AG20443 (cell line): ENCODE measurements at regions not wholly inside any gene's neighbourhood (a gene's known extent, or its start where the extent isn't known, plus 50 kb on each side); places are given as distances from the start of the nearest gene placed in this dataset.

ENCODE experiments used
- DNase-seq: peaks from one replicate; pipeline ENCODE4 v3.0.0; 2012; ENCODE audit warnings: low spot score, mixed read lengths

- DNase-seq = no peak
Observed at GRCh38 chr18:76771192-76771799, 51.1 kb upstream of the ZNF236 start.

DNA sequence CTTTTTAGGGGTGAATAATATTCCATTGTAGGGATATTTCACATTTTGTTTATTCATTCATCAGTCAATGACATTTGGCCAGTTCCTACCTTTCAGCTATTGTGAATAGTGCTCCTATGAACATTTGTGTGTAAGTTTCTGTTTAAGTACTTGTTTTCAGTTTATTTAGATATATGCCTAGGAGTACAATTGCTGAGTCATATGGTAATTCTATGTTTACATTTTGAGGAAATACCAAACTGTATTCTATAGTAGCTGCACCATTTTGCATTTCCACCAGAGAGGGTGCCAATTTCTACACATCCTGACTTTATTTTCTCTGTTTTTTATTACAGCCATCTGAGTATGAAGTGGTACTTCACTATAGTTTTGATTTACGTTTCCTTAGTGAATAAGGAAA is 54.4 kb upstream of the ZNF236 start:
- DNase-seq = no peak

DNA sequence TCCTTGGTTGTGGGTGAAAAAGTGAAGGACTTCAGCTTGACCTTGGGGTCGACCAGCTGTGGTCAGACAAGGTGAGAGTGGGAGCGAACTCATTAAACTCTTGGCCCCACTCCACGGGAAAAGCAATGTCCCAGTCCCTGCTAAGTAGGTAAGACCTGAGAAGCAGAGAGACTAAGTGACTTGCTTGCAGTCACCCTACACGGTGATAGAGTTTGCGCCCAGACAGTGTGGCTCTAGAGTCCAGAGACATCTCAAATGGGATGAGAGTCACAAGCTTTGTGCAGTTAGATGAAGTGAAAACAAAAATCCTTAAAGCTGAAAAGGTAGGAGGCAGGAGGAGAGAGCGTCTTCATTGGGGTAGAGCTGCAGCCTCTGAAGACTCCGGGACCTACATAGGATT is 55.9 kb upstream of the ZNF236 start:
- no peak for DNase-seq

- DNase-seq = no peak
Observed at GRCh38 chr18:76765649-76766048, 56.7 kb upstream of the ZNF236 start.

DNA sequence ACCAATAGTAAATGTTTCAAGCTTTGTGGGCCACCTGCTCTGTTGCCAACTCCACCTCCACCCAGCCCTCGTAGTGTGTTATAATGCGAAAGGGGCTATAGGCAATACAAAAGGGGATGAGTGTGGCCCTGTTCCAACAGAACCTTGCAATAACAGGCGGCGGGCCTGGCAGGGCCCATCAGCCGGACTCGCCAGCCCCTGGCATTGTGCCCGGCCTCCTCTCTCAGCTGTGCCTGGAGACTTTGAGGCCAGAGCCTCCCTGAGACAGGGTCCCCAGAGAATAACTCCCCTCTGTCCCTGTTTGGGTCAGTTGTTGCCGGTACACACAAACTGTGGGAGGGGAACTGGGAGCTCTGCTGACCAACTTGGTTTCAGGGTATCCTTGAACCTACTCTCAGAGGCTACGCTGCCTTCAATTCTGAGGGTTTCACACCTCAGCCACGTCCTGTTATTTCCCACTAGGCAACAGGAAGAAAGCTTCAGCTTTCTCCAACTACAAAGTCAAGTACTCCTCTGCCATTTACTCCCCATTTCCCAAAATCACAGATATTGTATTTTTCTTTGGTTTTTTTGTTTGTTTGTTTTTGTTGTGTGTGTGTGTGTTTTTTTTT is 58.0 kb upstream of the ZNF236 start:
- no peak for DNase-seq

GRCh38 chr18:76759056-76759455 is 63.3 kb upstream of the ZNF236 start:
- DNase-seq = no peak

DNA sequence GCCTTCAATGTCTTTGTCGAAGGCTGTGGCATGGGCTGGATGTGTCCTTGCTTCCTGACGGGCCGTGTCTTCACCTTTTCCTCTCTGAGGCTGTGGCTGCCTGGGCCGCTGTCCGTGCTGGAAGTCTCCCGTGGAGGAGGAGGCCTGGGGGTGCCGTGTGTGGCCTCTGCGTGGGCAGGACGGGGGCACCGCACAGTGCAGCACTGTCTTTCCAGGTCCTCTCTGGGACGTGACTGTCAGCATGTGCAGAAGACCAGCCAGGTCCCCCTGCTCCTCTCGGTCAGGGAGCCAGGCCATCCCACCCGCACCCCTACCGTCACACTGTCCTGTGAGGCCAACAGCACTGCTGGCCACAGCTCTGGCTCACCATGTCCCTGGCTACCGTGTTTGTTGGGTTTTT is 64.4 kb upstream of the ZNF236 start:
- DNase-seq = no peak

DNA sequence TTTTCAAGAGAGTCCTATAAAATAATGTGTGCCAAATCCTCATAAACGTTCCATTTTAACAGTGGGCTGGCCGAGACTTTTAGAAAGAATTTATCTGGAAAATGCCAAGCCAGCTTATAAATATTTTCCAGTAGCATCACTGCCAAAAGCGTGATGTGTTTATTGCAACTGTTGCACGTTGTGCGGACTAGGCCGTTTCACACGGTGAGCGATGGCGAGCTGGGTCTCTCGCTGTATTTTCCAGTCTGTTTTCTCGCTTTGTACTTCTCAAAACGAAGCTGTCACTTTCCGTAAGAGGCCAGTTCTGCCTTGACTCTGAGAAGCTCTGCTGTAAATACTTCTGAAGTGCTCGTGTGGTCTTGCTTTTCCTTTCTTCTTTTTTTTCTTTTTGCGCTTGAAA is 65.0 kb upstream of the ZNF236 start:
- peak; percentile 44 for DNase-seq

GRCh38 chr18:76756531-76757253 is 65.7 kb upstream of the ZNF236 start:
- DNase-seq = peak; percentile 55

DNA sequence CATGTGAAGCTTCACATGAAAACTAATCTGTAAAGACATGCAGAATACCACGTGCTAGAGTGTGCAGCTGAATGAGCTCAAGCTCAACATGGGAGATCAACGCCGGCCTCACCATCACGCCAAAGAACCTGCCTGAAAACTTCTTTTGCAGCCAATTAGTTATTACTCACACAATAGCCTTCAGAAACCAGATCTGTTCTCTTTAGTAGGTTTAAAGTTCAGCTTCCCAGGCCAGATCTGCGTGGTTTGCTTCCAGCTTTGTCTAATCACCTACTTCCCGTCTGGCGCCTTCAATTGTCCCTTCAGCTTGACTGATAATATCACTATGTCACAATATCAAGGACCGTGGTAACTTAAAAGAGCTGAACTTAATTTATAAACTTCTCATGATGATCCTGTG is 68.0 kb upstream of the ZNF236 start:
- no peak for DNase-seq

DNA sequence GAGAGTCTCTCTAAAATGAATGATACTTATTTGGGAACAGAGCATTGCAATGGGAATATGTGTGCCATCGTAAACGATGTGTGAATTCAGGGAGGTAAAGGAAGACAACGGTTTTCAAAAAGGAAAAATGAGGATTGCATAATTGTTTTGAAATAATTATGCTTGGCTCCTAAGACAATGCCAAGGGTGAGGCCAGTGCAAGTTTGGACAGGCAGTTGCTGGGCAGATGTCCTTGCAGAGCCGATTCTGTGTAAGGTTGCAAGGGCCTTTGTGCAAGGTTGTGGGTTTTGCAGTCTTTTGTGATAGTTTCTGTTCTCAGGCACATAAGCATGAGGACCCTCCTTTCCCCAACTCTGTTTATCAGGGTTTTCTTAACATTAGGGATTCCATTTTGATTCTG is 70.0 kb upstream of the ZNF236 start:
- no peak for DNase-seq

DNA sequence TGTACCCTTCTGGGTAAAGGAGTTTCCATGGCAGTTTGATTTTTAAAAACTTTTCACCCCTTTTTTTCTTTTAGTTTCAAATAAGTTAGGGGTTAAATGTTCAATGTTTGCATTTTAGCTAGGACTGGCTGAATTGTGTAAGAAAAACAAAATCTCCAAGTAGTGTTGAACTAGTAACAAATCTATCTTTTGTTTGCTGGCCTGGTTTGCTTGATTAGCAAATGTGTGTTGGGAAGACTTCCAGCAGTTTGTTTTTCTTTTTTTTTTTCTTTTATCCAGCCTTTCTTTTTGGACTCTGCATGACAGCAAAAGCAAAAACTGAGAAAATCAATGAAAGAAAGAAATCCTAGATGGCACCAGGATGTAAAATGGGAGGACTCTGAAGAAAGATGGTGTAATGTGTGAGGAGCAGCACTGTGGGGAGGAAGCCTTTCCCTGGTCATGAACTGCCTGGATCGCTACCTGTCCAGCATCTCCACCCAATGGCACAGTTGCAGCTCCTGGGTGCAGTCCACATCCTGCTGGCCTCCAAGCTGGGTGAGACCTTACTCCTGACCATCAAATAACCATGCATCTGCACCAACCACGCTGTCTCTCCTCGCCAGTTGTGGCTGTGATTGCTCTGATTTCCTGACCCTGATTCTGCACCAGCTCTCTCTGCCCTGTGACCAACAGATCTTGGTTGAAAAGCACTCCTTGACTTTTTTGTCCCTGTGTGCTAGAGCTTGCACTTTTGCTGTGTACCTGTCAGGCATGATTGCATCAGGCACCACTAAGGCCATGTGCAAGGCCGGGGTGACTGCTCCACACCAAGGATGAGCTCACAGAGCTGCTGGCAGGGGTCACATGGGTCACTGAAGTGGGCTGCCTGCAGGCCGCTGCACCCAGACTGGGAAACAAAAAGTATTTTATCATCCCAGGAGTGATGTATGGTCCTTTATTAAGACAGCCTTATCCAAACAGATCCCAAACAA is 71.2 kb upstream of the ZNF236 start:
- DNase-seq = no peak

GRCh38 chr18:76750269-76750668 is 72.1 kb upstream of the ZNF236 start:
- DNase-seq = no peak

DNA sequence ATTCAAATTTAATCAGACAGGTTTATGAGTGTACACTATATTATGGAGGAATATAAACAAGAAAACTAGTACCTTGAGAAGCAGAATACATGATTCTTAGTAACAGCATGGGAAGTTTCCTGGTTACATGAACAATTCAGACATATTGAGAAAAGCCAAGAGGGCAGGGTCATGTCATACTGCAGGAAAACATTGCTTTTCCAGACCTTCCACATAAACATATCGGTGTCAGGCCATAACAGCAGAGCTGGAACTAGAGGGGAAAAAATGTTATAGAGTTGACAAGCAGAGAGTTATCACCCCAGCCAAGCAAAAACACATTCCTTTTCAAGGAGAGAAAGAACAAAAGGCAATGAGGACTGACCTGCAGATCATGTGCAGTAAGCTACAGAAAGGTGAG is 74.7 kb upstream of the ZNF236 start:
- no peak for DNase-seq

DNA sequence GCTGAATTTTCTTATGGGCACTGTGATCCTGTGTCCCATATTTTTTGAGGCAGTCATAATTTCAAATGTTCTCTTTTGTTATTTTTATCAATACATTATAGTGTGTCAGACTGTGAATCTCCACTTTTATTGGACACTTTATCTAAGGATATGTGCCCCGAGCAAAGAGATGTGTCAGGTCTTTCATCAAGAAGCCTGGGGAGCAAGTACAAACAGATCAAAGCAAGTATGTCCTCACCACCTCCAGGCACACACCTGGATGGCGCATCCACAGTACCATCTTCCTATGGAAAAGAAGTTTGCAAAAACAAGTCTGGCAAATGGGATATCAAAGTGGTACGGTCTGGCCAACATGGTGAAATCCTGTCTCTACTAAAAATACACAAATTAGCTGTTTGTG is 81.0 kb upstream of the ZNF236 start:
- no peak for DNase-seq

DNA sequence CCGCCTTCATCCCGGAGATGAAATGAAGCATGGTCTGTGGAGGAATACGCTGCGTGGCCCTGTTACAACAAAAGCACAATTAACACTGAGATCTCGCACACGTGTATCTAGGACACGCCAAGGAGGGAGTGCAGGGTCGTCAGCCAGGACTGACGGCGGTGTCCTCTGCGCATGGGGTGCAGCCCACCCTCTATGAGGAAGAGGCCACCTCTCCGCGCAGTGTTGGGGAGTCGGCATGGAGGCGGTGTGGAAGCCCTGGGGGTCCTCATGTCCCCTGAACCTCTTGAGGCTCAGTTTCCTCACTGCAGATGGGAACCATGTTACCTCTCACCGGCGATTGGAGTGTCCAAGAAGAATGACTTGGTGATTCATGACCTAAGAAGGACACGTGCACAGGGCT is 86.0 kb upstream of the ZNF236 start:
- DNase-seq = no peak

DNA sequence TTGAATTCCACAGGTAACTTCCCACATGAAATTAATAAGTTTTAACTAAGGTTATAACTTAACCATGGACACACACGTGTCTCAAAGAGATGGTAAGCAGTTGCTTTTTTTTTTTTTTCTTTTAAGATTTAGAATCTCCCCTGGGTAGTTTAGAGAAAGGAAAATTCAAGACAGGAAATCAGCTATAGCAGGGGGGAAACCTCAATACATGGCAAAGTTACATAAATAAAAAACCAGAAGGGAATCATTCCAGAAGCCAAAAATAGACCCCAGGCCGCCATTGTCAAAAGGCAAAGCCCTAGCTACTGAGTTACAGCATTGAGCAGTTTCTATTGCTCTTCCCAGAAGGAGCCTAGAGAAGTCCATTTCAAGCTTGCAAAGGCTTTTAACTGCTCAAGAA is 91.5 kb upstream of the ZNF236 start:
- DNase-seq = no peak

DNA sequence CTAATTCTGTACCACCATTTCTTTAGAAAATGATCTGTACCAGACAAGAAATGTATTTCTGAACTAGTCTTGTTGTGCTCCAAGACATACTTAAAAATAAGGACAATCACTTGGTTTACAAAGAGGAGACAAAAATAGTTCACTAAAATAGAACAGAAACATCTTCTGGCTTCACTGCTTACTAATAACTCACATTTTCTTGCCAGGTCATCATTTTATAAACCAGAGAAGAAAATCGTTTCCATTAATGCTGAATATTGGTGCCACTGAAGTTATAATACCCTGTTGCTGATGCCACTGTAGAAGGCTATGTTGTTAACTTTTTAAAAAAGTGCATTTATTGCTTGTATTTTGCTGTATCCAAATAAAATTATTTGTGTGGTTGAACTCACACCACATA is 94.8 kb upstream of the ZNF236 start:
- DNase-seq = no peak

- DNase-seq = no peak
Observed at GRCh38 chr18:76725445-76725844, 96.9 kb upstream of the ZNF236 start.

- DNase-seq = no peak
Observed at GRCh38 chr18:76722224-76723061, 99.9 kb upstream of the ZNF236 start.

GRCh38 chr18:76721207-76721996 is 101.0 kb upstream of the ZNF236 start:
- no peak for DNase-seq
